GM13977 (cell line): ENCODE measurements at regions not wholly inside any gene's neighbourhood (a gene's known extent, or its start where the extent isn't known, plus 50 kb on each side); places are given as distances from the start of the nearest gene placed in this dataset.

Experiments used
- DNase-seq: peaks from one replicate; pipeline ENCODE4 v3.0.0; 2012; ENCODE audit warnings: low spot score
- CTCF ChIP-seq: IDR thresholded peaks from 2 replicates; pipeline ENCODE4 v1.5.1; 2012; ENCODE audit warnings: mild to moderate bottlenecking, control low read depth; ENCODE audit not compliant: insufficient read depth; ENCODE audit errors: extremely low read depth, missing control alignments
- in situ Hi-C: fragments of 300-500 bp; cut with MboI; formaldehyde crosslinking; loops from one replicate; pipeline ENCODE4 v1.12.0; 2022; ENCODE audit warnings: low sequenced_read_pairs, low pct_unique_long_range_greater_than_20kb, mixed read lengths, inconsistent platforms; ENCODE audit not compliant: unreplicated experiment

- in situ Hi-C loops = no loop called here
- TF ChIP-seq CTCF = no peak
- no peak for DNase-seq
Measured at GRCh38 chr2:2719781-2720180, 388.7 kb upstream of the MYT1L start.

GRCh38 chr2:2719015-2719414, 387.9 kb upstream of the MYT1L start:
- DNase-seq = no peak
- no peak for TF ChIP-seq CTCF
- in situ Hi-C loops = no loop called here

GRCh38 chr2:2717406-2717805, 386.3 kb upstream of the MYT1L start:
- in situ Hi-C loops = no loop called here
- no peak for DNase-seq
- no peak for TF ChIP-seq CTCF

- TF ChIP-seq CTCF = no peak
- DNase-seq = no peak
- in situ Hi-C loops = no loop called here
Measured at GRCh38 chr2:2716771-2717170, 385.7 kb upstream of the MYT1L start.

- in situ Hi-C loops = no loop called here
- TF ChIP-seq CTCF = no peak
- DNase-seq = no peak
Measured at GRCh38 chr2:2715036-2715818, 384.2 kb upstream of the MYT1L start.

GRCh38 chr2:2714408-2714807, 383.3 kb upstream of the MYT1L start:
- in situ Hi-C loops = no loop called here
- no peak for TF ChIP-seq CTCF
- DNase-seq = no peak

GRCh38 chr2:2709431-2709770, 378.3 kb upstream of the MYT1L start:
- in situ Hi-C loops = no loop called here
- TF ChIP-seq CTCF = no peak

More at GRCh38 chr2:2709431-2709770, 378.3 kb upstream of the MYT1L start:
- no peak for DNase-seq
